WTC11 (cell line): ENCODE measurements at regions not wholly inside any gene's neighbourhood (a gene's known extent, or its start where the extent isn't known, plus 50 kb on each side); places are given as distances from the start of the nearest gene placed in this dataset.

Source experiments
- CTCF ChIP-seq: fragments of 200-600 bp; IDR thresholded peaks from 2 replicates; pipeline ENCODE4 v1.8.0; 2022; ENCODE audit warnings: antibody characterized with exemption
- NFYB ChIP-seq: sonication (generic); formaldehyde crosslinking; conservative IDR thresholded peaks from 2 replicates; pipeline ENCODE4 v1.8.0; 2022; ENCODE audit warnings: low read depth, missing genetic modification reagents
- ZNF121 ChIP-seq: sonication (generic); formaldehyde crosslinking; IDR thresholded peaks from 2 replicates; pipeline ENCODE4 v1.8.0; 2023; ENCODE audit warnings: missing genetic modification reagents
- ZNF532 ChIP-seq: fragments of 250-450 bp; sonication (Bioruptor Pico); IDR thresholded peaks from 2 replicates; pipeline ENCODE4 v1.9.0; 2021; ENCODE audit warnings: mild to moderate bottlenecking, borderline replicate concordance

GRCh38 chr2:183607995-183608394 lies 483.8 kb downstream of the NUP35 start:
- TF ChIP-seq CTCF: no peak
- TF ChIP-seq ZNF121 (CRISPR knock-in tag): no peak
- TF ChIP-seq ZNF532: no peak
- TF ChIP-seq NFYB (CRISPR knock-in tag): no peak
